IMR-90 (cell line): ENCODE measurements at regions not wholly inside any gene's neighbourhood (a gene's known extent, or its start where the extent isn't known, plus 50 kb on each side); places are given as distances from the start of the nearest gene placed in this dataset.

Experiments
- ATAC-seq: fragments of 200-7000 bp; cut with Tn5 transposase; 2 replicates; pipeline ENCODE4 v1.9.1; 2020; ENCODE audit warnings: low read depth, mild to moderate bottlenecking, moderate library complexity
- BruUV-seq: library from RNA; stranded (reverse); fragments of 400-500 nt; replicated peaks from 2 replicates; lab custom pipeline; 2021; lab: Mats Ljungman, UMichigan
- CTCF ChIA-PET: fragments of 300-600 bp; formaldehyde crosslinking; extraction: SDS; loops from one replicate; lab custom pipeline; 2021; ENCODE audit warnings: antibody characterized with exemption; lab: Yijun Ruan, JAX
- POLR2A ChIA-PET: fragments of 300-600 bp; sonication (Branson Sonifier 250); formaldehyde crosslinking; loops from one replicate; lab custom pipeline; 2022; ENCODE audit warnings: antibody characterized with exemption; ENCODE audit not compliant: unreplicated experiment; lab: Charles Lee
- DNase-seq: peaks from one replicate; pipeline ENCODE4 v3.0.0; 2013
- H2AFZ ChIP-seq: replicated peaks from 2 replicates; pipeline ENCODE3; 2013; ENCODE audit warnings: low read length, mild to moderate bottlenecking; ENCODE audit not compliant: poor library complexity
- H2AK5ac ChIP-seq: 2 replicates; pipeline ENCODE4 v1.6.1; 2013; ENCODE audit warnings: low read depth, low read length, inconsistent platforms
- H2AK9ac ChIP-seq: replicated peaks from 2 replicates; pipeline ENCODE3; 2013; ENCODE audit warnings: mild to moderate bottlenecking, low read depth, low read length, moderate library complexity; ENCODE audit not compliant: poor library complexity
- H2BK120ac ChIP-seq: 2 replicates; pipeline ENCODE4 v1.6.1; 2013; ENCODE audit warnings: low read depth, low read length, inconsistent platforms
- H2BK15ac ChIP-seq: 3 replicates; pipeline ENCODE4 v1.6.1; 2013; ENCODE audit warnings: low read depth, low read length, inconsistent platforms
- H2BK20ac ChIP-seq: 2 replicates; pipeline ENCODE4 v1.6.1; 2013; ENCODE audit warnings: low read depth, mild to moderate bottlenecking, inconsistent platforms, low read length, moderate library complexity
- H2BK5ac ChIP-seq: 2 replicates; pipeline ENCODE4 v1.6.1; 2013; ENCODE audit warnings: mild to moderate bottlenecking, low read depth, low read length, inconsistent platforms; ENCODE audit not compliant: poor library complexity, severe bottlenecking
- H3K14ac ChIP-seq: replicated peaks from 2 replicates; pipeline ENCODE4 v1.6.1; 2013; ENCODE audit warnings: low read depth, low read length, inconsistent platforms
- H3K18ac ChIP-seq: 2 replicates; pipeline ENCODE4 v1.6.1; 2013; ENCODE audit warnings: low read depth, low read length, control low read depth
- H3K23ac ChIP-seq: 2 replicates; pipeline ENCODE4 v1.6.1; 2013; ENCODE audit warnings: low read depth, low read length, inconsistent platforms
- H3K27ac ChIP-seq: 2 replicates; pipeline ENCODE4 v1.5.1; 2013; ENCODE audit warnings: mild to moderate bottlenecking, control low read depth, low read length; ENCODE audit not compliant: insufficient read depth
- H3K27me3 ChIP-seq: 2 replicates; pipeline ENCODE4 v1.6.1; 2013; ENCODE audit warnings: low read length; ENCODE audit not compliant: control insufficient read depth, insufficient read depth
- H3K36me3 ChIP-seq: 2 replicates; pipeline ENCODE4 v1.6.1; 2013; ENCODE audit warnings: low read length, mixed read lengths; ENCODE audit not compliant: control insufficient read depth, insufficient read depth
- H3K4ac ChIP-seq: 2 replicates; pipeline ENCODE4 v1.6.1; 2013; ENCODE audit warnings: low read depth, low read length, inconsistent platforms
- H3K4me1 ChIP-seq: 2 replicates; pipeline ENCODE4 v1.6.1; 2013; ENCODE audit warnings: low read length, mixed read lengths; ENCODE audit not compliant: control insufficient read depth, insufficient read depth
- H3K4me2 ChIP-seq: 2 replicates; pipeline ENCODE4 v1.6.1; 2013; ENCODE audit warnings: low read depth, mild to moderate bottlenecking, control low read depth, low read length, moderate library complexity
- H3K4me3 ChIP-seq: 2 replicates; pipeline ENCODE4 v1.5.1; 2013; ENCODE audit warnings: low read depth, mild to moderate bottlenecking, control low read depth, low read length, moderate library complexity; ENCODE audit not compliant: insufficient read depth
- H3K56ac ChIP-seq: 2 replicates; pipeline ENCODE4 v1.6.1; 2013; ENCODE audit warnings: low read length, inconsistent platforms; ENCODE audit not compliant: insufficient read depth; ENCODE audit errors: extremely low read depth
- H3K79me1 ChIP-seq, 2 experiments: 2 replicates each; pipeline ENCODE4 v1.6.1; 2013; ENCODE audit warnings: low read length in 2 of 2, inconsistent platforms in 1 of 2, low read depth in 1 of 2
- H3K9ac ChIP-seq: 2 replicates; pipeline ENCODE4 v1.6.1; 2013; ENCODE audit warnings: low read depth, low read length, control low read depth
- H3K9me1 ChIP-seq: 2 replicates; pipeline ENCODE4 v1.6.1; 2013; ENCODE audit warnings: low read length, inconsistent platforms; ENCODE audit not compliant: insufficient read depth
- H3K9me3 ChIP-seq: 2 replicates; pipeline ENCODE4 v1.6.1; 2013; ENCODE audit warnings: low read length; ENCODE audit not compliant: control insufficient read depth, insufficient read depth
- H4K20me1 ChIP-seq: 2 replicates; pipeline ENCODE4 v1.6.1; 2013; ENCODE audit warnings: low read length, inconsistent platforms; ENCODE audit not compliant: insufficient read depth
- H4K5ac ChIP-seq: 2 replicates; pipeline ENCODE4 v1.6.1; 2013; ENCODE audit warnings: mild to moderate bottlenecking, low read depth, low read length, control low read depth
- H4K8ac ChIP-seq, 2 experiments: 2 replicates each; pipeline ENCODE4 v1.6.1; 2013; ENCODE audit warnings: low read depth in 2 of 2, low read length in 2 of 2, control low read depth in 1 of 2, inconsistent platforms in 1 of 2
- H4K91ac ChIP-seq: 2 replicates; pipeline ENCODE4 v1.6.1; 2013; ENCODE audit warnings: low read depth, low read length, inconsistent platforms; ENCODE audit not compliant: insufficient read depth
- BHLHE40 ChIP-seq: fragments of 150-350 bp; IDR thresholded peaks from 2 replicates; pipeline ENCODE4 v1.6.1; 2016; ENCODE audit warnings: mild to moderate bottlenecking, low read depth, low read length
- CHD1 ChIP-seq: IDR thresholded peaks from 2 replicates; pipeline ENCODE4 v1.6.1; 2012; ENCODE audit warnings: low read depth, low read length, improper control_type of control experiment
- ELK1 ChIP-seq: fragments of 150-350 bp; IDR thresholded peaks from 2 replicates; pipeline ENCODE4 v1.6.1; 2016; ENCODE audit warnings: low read depth, mild to moderate bottlenecking, low read length, moderate library complexity, borderline replicate concordance
- FOS ChIP-seq: fragments of 150-350 bp; IDR thresholded peaks from 2 replicates; pipeline ENCODE4 v1.6.1; 2016; ENCODE audit warnings: low read depth, low read length
- MAFK ChIP-seq: IDR thresholded peaks from 2 replicates; pipeline ENCODE4 v1.6.1; 2012; ENCODE audit warnings: low read depth, low read length, improper control_type of control experiment
- MAZ ChIP-seq: IDR thresholded peaks from 2 replicates; pipeline ENCODE4 v1.6.1; 2012; ENCODE audit warnings: low read depth, mild to moderate bottlenecking, low read length, improper control_type of control experiment, moderate library complexity, borderline replicate concordance
- MXI1 ChIP-seq: IDR thresholded peaks from 2 replicates; pipeline ENCODE4 v1.6.1; 2012; ENCODE audit warnings: low read depth, mild to moderate bottlenecking, low read length, moderate library complexity, borderline replicate concordance
- NFE2L2 ChIP-seq: fragments of 150-350 bp; IDR thresholded peaks from 2 replicates; pipeline ENCODE4 v1.6.1; 2016; ENCODE audit warnings: low read depth, mild to moderate bottlenecking, low read length
- RAD21 ChIP-seq: IDR thresholded peaks from 2 replicates; pipeline ENCODE4 v1.6.1; 2012; ENCODE audit warnings: low read length, improper control_type of control experiment
- RCOR1 ChIP-seq: IDR thresholded peaks from 2 replicates; pipeline ENCODE4 v1.6.1; 2012; ENCODE audit warnings: mild to moderate bottlenecking, low read length, improper control_type of control experiment; ENCODE audit not compliant: insufficient replicate concordance
- RFX5 ChIP-seq: IDR thresholded peaks from 2 replicates; pipeline ENCODE4 v1.8.0; 2012; ENCODE audit warnings: low read depth, mild to moderate bottlenecking, low read length, moderate library complexity
- SMC3 ChIP-seq: fragments of 150-350 bp; IDR thresholded peaks from 2 replicates; pipeline ENCODE4 v1.6.1; 2016; ENCODE audit warnings: low read depth, mild to moderate bottlenecking, antibody characterized with exemption, low read length, moderate library complexity
- USF2 ChIP-seq: fragments of 150-350 bp; IDR thresholded peaks from 2 replicates; pipeline ENCODE4 v1.6.1; 2017; ENCODE audit warnings: mild to moderate bottlenecking, antibody characterized with exemption, low read length, low read depth
- WGBS, 2 experiments: methylation state at CpG; one replicate each; pipeline versions ENCODE4 v1.1.5 to v1.1.7; 2013; ENCODE audit warnings: missing lambda C conversion rate in 2 of 2; ENCODE audit not compliant: insufficient read length in 1 of 2; ENCODE audit errors: extremely low coverage in 2 of 2; 5-methylcytosine and 5-hydroxymethylcytosine counted together
- dilution Hi-C: fragments of 300-500 bp; cut with HindIII; formaldehyde crosslinking; loops from one replicate; pipeline ENCODE4 v1.14.3; 2018; ENCODE audit warnings: low sequenced_read_pairs; ENCODE audit not compliant: unreplicated experiment
- in situ Hi-C: fragments of 300-500 bp; cut with MboI; formaldehyde crosslinking; loops from 3 replicates; pipeline ENCODE4 v1.14.3; 2019; ENCODE audit warnings: low sequenced_read_pairs, inconsistent platforms, mixed read lengths
- intact Hi-C: fragments of 100-400 bp; cut with micrococcal nuclease; formaldehyde crosslinking; loops from 2 replicates; pipeline ENCODE4 v1.10.0; 2022
- TF ChIP-seq, protein P1 (sequence below): conservative IDR thresholded peaks from 2 replicates; pipeline ENCODE4 v1.5.1; 2012; ENCODE audit warnings: mild to moderate bottlenecking, low read depth, low read length, improper control_type of control experiment

- Histone ChIP-seq H3K14ac (no peak overlapping the region), H2AFZ (no peak overlapping the region), H4K91ac (no peak overlapping the region), H4K8ac (no peak overlapping the region), H3K4me2 (no peak overlapping the region), H3K9ac (no peak overlapping the region), H3K9me3 (no peaks in the 10 kb centered on the region), H3K27ac (no peak overlapping the region), H2AK9ac (no peak overlapping the region), H4K5ac (no peak overlapping the region), H2BK5ac (no peak overlapping the region), H2BK20ac (no peak overlapping the region), H3K36me3 (no peaks in the 10 kb centered on the region), H3K27me3 (no peaks in the 10 kb centered on the region), H3K4ac (no peak overlapping the region), H3K4me1 (no peaks in the 10 kb centered on the region), H3K4me3 (no peak overlapping the region), H3K79me1 (no peaks in the 10 kb centered on the region), H2BK120ac (no peak overlapping the region), H3K23ac (no peak overlapping the region), H2AK5ac (no peak overlapping the region), H4K20me1 (no peaks in the 10 kb centered on the region), H3K56ac (no peak overlapping the region), H2BK15ac (no peak overlapping the region), H3K18ac (no peak overlapping the region), H3K9me1 (no peaks in the 10 kb centered on the region)
- ATAC-seq (no peak), DNase-seq (no peak)
- no CpG with 5 or more reads among the region's 2 CpGs for WGBS, 2 experiments
- POLR2A ChIA-PET, result no interaction called here
- CTCF ChIA-PET, result interaction anchor here (0.7 kb wide), 1 partner anchor 24 kb away, joined by 3 read pairs; no protein-coding TSS in a partner anchor
- BruUV-seq, result no TSS peak
- TF ChIP-seq, protein P1, sequence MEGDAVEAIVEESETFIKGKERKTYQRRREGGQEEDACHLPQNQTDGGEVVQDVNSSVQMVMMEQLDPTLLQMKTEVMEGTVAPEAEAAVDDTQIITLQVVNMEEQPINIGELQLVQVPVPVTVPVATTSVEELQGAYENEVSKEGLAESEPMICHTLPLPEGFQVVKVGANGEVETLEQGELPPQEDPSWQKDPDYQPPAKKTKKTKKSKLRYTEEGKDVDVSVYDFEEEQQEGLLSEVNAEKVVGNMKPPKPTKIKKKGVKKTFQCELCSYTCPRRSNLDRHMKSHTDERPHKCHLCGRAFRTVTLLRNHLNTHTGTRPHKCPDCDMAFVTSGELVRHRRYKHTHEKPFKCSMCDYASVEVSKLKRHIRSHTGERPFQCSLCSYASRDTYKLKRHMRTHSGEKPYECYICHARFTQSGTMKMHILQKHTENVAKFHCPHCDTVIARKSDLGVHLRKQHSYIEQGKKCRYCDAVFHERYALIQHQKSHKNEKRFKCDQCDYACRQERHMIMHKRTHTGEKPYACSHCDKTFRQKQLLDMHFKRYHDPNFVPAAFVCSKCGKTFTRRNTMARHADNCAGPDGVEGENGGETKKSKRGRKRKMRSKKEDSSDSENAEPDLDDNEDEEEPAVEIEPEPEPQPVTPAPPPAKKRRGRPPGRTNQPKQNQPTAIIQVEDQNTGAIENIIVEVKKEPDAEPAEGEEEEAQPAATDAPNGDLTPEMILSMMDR, result no peak
- no peak for TF ChIP-seq MAZ
- TF ChIP-seq BHLHE40, result no peak
- no peak for TF ChIP-seq USF2
- TF ChIP-seq FOS, result no peak
- TF ChIP-seq RCOR1, result no peak
- no peak for TF ChIP-seq MXI1
- TF ChIP-seq CHD1, result no peak
- TF ChIP-seq MAFK, result no peak
- no peak for TF ChIP-seq RAD21
- no peak for TF ChIP-seq SMC3
- TF ChIP-seq ELK1, result no peak
- no peak for TF ChIP-seq NFE2L2
- TF ChIP-seq RFX5, result no peak
- in situ Hi-C loops (no loop called here), intact Hi-C loops (no loop called here), dilution Hi-C loops (no loop called here)
These were observed 199.9 kb downstream of the CXXC4 start for GRCh38 chr4:104294811-104295210.
